ENCODE measurements at regions not wholly inside any gene's neighbourhood (a gene's known extent, or its start where the extent isn't known, plus 50 kb on each side); places are given as distances from the start of the nearest gene placed in this dataset.

DNA sequence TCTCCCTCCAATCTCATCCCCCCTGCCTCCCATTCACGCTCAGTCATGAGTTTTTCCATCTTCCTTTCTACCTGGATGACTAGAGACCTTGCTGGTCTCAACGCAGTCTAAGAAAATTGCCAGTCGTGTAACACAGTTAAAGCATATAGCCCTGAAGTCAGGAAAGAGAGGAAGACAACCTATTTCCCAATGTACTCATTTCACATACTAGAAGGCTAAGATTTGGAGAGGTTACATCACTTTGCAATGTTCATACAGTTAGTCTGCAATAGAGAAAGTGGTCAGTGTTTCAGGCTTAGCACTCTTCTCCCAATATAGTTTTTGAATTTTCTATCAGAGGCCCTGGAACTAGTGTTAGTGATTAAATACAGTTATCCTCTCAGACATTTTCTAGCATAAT lies 278.6 kb downstream of the EDEM1 start:
- no peak for DNase-seq (ENCODE audit: low read depth)
- TF ChIP-seq, protein P1, sequence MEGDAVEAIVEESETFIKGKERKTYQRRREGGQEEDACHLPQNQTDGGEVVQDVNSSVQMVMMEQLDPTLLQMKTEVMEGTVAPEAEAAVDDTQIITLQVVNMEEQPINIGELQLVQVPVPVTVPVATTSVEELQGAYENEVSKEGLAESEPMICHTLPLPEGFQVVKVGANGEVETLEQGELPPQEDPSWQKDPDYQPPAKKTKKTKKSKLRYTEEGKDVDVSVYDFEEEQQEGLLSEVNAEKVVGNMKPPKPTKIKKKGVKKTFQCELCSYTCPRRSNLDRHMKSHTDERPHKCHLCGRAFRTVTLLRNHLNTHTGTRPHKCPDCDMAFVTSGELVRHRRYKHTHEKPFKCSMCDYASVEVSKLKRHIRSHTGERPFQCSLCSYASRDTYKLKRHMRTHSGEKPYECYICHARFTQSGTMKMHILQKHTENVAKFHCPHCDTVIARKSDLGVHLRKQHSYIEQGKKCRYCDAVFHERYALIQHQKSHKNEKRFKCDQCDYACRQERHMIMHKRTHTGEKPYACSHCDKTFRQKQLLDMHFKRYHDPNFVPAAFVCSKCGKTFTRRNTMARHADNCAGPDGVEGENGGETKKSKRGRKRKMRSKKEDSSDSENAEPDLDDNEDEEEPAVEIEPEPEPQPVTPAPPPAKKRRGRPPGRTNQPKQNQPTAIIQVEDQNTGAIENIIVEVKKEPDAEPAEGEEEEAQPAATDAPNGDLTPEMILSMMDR (conservative IDR thresholded peaks at IDR 0.05; ENCODE audit: low read length), result no peak
- no peak overlapping the region for H3K4me3 ChIP-seq (ENCODE audit: low read length)

DNA sequence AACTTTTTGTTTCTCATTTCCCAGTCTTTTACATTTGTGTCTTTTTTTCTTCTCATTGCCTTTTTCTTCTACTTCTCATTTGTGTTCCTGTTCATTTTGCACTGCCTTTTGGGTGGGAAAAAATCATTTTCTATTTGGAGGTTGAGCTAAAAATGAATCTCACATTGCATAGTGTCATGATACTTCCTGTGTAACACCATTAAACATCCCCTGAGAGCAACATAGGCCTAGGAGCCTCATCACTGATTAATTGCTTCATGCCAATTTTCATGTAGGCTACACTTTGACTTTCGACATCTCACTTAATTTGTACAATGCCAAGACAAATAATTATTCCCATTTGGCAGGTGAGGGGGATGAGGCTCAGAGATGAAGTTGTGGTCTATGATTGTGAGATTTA lies 279.2 kb downstream of the EDEM1 start:
- TF ChIP-seq, protein P1 (conservative IDR thresholded peaks at IDR 0.05; ENCODE audit: low read length), result no peak
- no peak overlapping the region for H3K4me3 ChIP-seq (ENCODE audit: low read length)
- no peak for DNase-seq (ENCODE audit: low read depth)

DNA sequence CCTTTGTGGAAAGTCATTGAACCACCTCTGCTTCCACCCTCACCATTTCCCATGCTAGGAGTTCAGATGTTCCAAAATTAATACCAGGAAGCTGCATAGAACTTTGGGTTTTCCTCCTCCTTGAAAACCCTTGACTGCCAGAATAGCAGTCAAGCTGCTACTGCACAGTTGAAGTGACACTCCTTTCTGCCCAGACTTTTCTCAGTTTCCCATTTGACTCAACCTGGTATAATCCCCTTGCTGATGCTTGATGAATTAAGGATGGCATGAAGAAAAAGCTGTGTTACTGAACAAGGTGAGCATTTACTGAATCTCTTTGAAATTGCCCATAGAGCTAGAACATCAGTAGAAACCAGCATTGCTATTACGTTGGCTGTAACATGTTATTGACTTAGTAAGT lies 286.0 kb downstream of the EDEM1 start:
- H3K4me3 ChIP-seq (ENCODE audit: low read length), result no peak overlapping the region
- TF ChIP-seq, protein P1 (conservative IDR thresholded peaks at IDR 0.05; ENCODE audit: low read length), result no peak
- DNase-seq (ENCODE audit: low read depth), result no peak

- no peak for DNase-seq (ENCODE audit: low read depth)
- TF ChIP-seq, protein P1 (conservative IDR thresholded peaks at IDR 0.05; ENCODE audit: low read length), result no peak
- no peak overlapping the region for H3K4me3 ChIP-seq (ENCODE audit: low read length)
Measured at GRCh38 chr3:5476403-5476802, 288.9 kb downstream of the EDEM1 start.

DNA sequence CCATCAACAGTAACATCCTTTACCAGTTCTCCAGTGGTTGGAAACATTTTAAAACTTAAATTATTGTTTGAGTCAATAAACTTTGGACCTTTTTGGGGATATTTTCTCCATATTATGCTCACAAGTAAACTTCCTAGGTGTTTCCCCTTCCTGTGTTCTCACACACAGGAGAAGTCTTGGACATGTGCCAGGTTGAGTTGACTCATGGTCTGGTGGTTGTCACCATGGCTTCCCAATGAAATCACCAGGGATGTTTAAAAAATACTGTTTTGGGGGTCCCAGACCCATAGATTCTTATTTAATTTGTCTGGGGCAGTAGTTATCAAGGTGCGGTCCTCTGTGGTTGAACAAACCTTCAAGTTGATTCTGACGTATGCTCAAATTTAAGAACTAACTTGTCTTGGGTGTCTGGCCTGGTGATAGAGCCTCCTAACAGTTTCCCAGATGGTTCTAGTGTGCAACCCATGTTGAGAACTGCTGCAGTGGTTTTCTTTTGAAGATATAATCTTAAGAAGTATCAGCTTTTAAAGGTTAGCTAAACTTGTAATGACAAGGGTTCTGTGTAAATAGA lies 291.8 kb downstream of the EDEM1 start:
- H3K4me3 ChIP-seq (ENCODE audit: low read length), result no peak overlapping the region
- TF ChIP-seq, protein P1 (conservative IDR thresholded peaks at IDR 0.05; ENCODE audit: low read length), result no peak
- no peak for DNase-seq (ENCODE audit: low read depth)

GRCh38 chr3:5480190-5480589 lies 292.7 kb downstream of the EDEM1 start:
- no peak overlapping the region for H3K4me3 ChIP-seq (ENCODE audit: low read length)
- no peak for DNase-seq (ENCODE audit: low read depth)
- TF ChIP-seq, protein P1 (conservative IDR thresholded peaks at IDR 0.05; ENCODE audit: low read length), result no peak

DNA sequence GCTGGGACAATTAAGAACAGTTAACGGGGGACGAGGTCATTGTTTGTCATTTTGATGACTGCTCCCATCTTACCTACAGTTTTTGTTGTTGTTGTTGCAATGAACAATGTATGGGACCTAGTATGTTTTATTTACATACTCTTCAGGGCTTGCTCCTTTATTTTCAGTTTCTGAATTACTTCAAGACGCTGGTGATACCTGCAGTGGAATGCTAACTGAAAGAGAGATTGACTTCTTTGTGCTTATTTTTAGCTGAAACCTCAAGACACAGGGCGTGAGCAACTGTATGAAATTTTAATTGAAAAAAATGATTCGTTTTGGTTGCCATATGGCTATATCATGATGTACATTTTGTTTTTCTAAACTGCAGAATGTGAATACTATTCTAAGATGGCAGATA lies 297.9 kb downstream of the EDEM1 start:
- H3K4me3 ChIP-seq (ENCODE audit: low read length), result no peak overlapping the region
- TF ChIP-seq, protein P1 (conservative IDR thresholded peaks at IDR 0.05; ENCODE audit: low read length), result no peak
- DNase-seq (ENCODE audit: low read depth), result no peak

Data from AG10803 (cell line).